ENCODE measurements at regions not wholly inside any gene's neighbourhood (a gene's known extent, or its start where the extent isn't known, plus 50 kb on each side); places are given as distances from the start of the nearest gene placed in this dataset.

- Histone ChIP-seq H3K79me2 (replicated peaks; ENCODE audit: insufficient read depth) (no peaks in the 10 kb centered on the region), H4K20me1 (replicated peaks; ENCODE audit: insufficient read depth) (no peaks in the 10 kb centered on the region; the same call in 1 of the 2 replicates), H3K9me2 (ENCODE audit: insufficient read depth) (no peaks in the 10 kb centered on the region), H3K27ac (ENCODE audit: low read depth) (no peak overlapping the region), H3K36me3 (ENCODE audit: insufficient read depth) (no peaks in the 10 kb centered on the region), H3K27me3 (ENCODE audit: insufficient read depth) (no peaks in the 10 kb centered on the region), H2AFZ (no peak overlapping the region), H3K4me2 (no peak overlapping the region), H3K4me3 (no peak overlapping the region), H3K4me1 (ENCODE audit: insufficient read depth) (peaks cover 12% of the 10 kb centered on the region; the same call in 1 of the 2 replicates), H3F3A (replicated peaks; ENCODE audit: low read depth) (no peaks in the 10 kb centered on the region)
- Mint-ChIP-seq H3K4me3 (no peak overlapping the region), H3K9me3 (no peaks in the 10 kb centered on the region; the same call in 1 of the 3 replicates), H3K27me3 (ENCODE audit: insufficient read depth, low read depth, poor library complexity) (peaks cover 9% of the 10 kb centered on the region), H3K4me1 (peaks cover 20% of the 10 kb centered on the region), H3K36me3 (ENCODE audit: low read depth) (peaks cover 8% of the 10 kb centered on the region; the same call in 1 of the 3 replicates), H3K27ac (no peak overlapping the region)
- no peak for ATAC-seq
- no peak for TF ChIP-seq ETS1 (IDR thresholded peaks at IDR 0.05)
- peak; percentile 39 for TF ChIP-seq REST (IDR thresholded peaks at IDR 0.05; ENCODE audit: unreplicated experiment)
- no peak for DNase-seq (ENCODE audit: low spot score)
Observed at GRCh38 chr22:42326301-42326700, 55.8 kb upstream of the TCF20 start.

GRCh38 chr22:42324990-42325710 lies 54.7 kb upstream of the TCF20 start:
- Histone ChIP-seq H3K4me1 (ENCODE audit: insufficient read depth) (peaks cover 12% of the 10 kb centered on the region; the same call in 1 of the 2 replicates), H3F3A (replicated peaks; ENCODE audit: low read depth) (no peaks in the 10 kb centered on the region), H2AFZ (peak overlapping the region; percentile 23; the same call in 1 of the 2 replicates), H3K27me3 (ENCODE audit: insufficient read depth) (no peaks in the 10 kb centered on the region), H4K20me1 (replicated peaks; ENCODE audit: insufficient read depth) (no peaks in the 10 kb centered on the region; the same call in 1 of the 2 replicates), H3K27ac (ENCODE audit: low read depth) (no peak overlapping the region), H3K36me3 (ENCODE audit: insufficient read depth) (no peaks in the 10 kb centered on the region), H3K4me2 (no peak overlapping the region; the same call in 1 of the 2 replicates), H3K79me2 (replicated peaks; ENCODE audit: insufficient read depth) (no peaks in the 10 kb centered on the region), H3K9me2 (ENCODE audit: insufficient read depth) (no peaks in the 10 kb centered on the region), H3K4me3 (no peak overlapping the region)
- no peak for DNase-seq (ENCODE audit: low spot score)
- ATAC-seq: peak; percentile 52
- H3K4me3 Mint-ChIP-seq: no peak overlapping the region
- H3K36me3 Mint-ChIP-seq (ENCODE audit: low read depth): peaks cover 8% of the 10 kb centered on the region; the same call in 1 of the 3 replicates
- peaks cover 9% of the 10 kb centered on the region for H3K27me3 Mint-ChIP-seq (ENCODE audit: insufficient read depth, low read depth, poor library complexity)
- H3K4me1 Mint-ChIP-seq: peaks cover 28% of the 10 kb centered on the region
- no peak overlapping the region for H3K27ac Mint-ChIP-seq
- H3K9me3 Mint-ChIP-seq: no peaks in the 10 kb centered on the region; the same call in 1 of the 3 replicates
- TF ChIP-seq STAT1 (IDR thresholded peaks at IDR 0.05; ENCODE audit: unreplicated experiment) (no peak), CTCF (conservative IDR thresholded peaks at IDR 0.05; ENCODE audit: low read depth in 2 of 2) (no peak), ETS1 (IDR thresholded peaks at IDR 0.05) (no peak), EZH2phosphoT487 (IDR thresholded peaks at IDR 0.05; ENCODE audit: unreplicated experiment) (no peak), REST (IDR thresholded peaks at IDR 0.05; ENCODE audit: unreplicated experiment) (no peak), ZNF114 (CRISPR knock-in tag; IDR thresholded peaks at IDR 0.05) (no peak)
